Tibial artery (tissue), 4 donors: ENCODE measurements at regions not wholly inside any gene's neighbourhood (a gene's known extent, or its start where the extent isn't known, plus 50 kb on each side); places are given as distances from the start of the nearest gene placed in this dataset.
A peak's percentile ranks its signal among the peaks of the same experiment; 100 is the strongest.

Source experiments
- DNase-seq, 2 donors: peaks; one replicate each; pipeline ENCODE4 v3.0.0-alpha.2; 2019
- H3K27ac ChIP-seq, 2 donors: fragments of 200-600 bp; sonication (generic) in 1 of 2; 1 replicate in 1 of 2; 2 replicates in 1 of 2; pipeline ENCODE4 v1.5.1; 2018 to 2019; ENCODE audit warnings: mild to moderate bottlenecking in 1 of 2
- H3K27me3 ChIP-seq, 2 donors: fragments of 200-600 bp; sonication (generic) in 1 of 2; one replicate each; pipeline versions ENCODE4 v1.5.1 to v1.6.0; 2016 to 2019
- H3K36me3 ChIP-seq, 3 donors: fragments of 200-600 bp; sonication (generic) in 2 of 3; one replicate each; pipeline ENCODE4 v1.5.1; 2016 to 2019; ENCODE audit warnings: mild to moderate bottlenecking in 2 of 3
- H3K4me1 ChIP-seq, 4 donors: fragments of 200-600 bp; sonication (generic) in 2 of 4; 1 replicate in 3 of 4; 2 replicates in 1 of 4; pipeline ENCODE4 v1.5.1; 2016 to 2019
- H3K4me3 ChIP-seq, 2 donors: fragments of 200-600 bp; sonication (generic) in 1 of 2; 1 replicate in 1 of 2; 2 replicates in 1 of 2; pipeline ENCODE4 v1.5.1; 2018 to 2019; ENCODE audit warnings: mild to moderate bottlenecking in 2 of 2
- H3K9me3 ChIP-seq, 3 donors: fragments of 200-600 bp; sonication (generic) in 1 of 3; one replicate each; pipeline ENCODE4 v1.5.1; 2016 to 2019
- intact Hi-C: fragments of 100-400 bp; cut with DNase I; formaldehyde crosslinking; loops from one replicate; pipeline ENCODE4 v1.15.0; 2023; ENCODE audit warnings: low total_unique reads
- TF ChIP-seq, protein P1 (sequence below), 2 experiments: fragments of 200-600 bp in 1 of 2; fragments of 450-650 bp in 1 of 2; IDR thresholded peaks; one replicate each; pipeline ENCODE4 v1.5.1; 2017 to 2019; ENCODE audit warnings: antibody characterized with exemption in 2 of 2, mild to moderate bottlenecking in 1 of 2, moderate library complexity in 1 of 2

DNA sequence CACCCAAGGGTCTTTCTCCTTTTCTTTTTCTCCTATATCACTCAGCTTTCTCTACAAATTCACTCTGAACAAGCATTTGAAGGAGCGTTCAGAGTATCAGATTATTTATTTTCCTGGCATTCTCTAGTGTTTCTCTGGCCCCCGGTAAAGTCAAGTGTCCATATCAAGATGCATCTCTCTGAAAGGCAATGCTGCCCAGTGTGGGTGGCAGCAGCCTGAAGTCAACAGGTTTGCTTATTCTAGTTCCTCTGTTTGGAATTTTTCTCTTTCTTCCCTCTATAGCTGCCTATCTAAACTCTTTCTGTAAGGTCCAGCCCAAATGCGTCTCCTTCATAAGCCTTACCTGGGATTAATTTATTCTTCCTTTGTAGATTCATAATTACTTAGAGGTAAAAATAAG lies 526.2 kb upstream of the TNP1 start:
- Histone ChIP-seq H3K9me3 (peaks cover 0 to 4% (median 3%) of the 10 kb centered on the region in 3 donors), H3K27ac (peak overlapping the region in 1 of 2 donors; percentile 4), H3K27me3 (no peaks in the 10 kb centered on the region), H3K36me3 (no peaks in the 10 kb centered on the region), H3K4me3 (no peak overlapping the region), H3K4me1 (peaks cover 0 to 44% (median 12%) of the 10 kb centered on the region in 4 donors)
- no peak for DNase-seq
- intact Hi-C loops, result no loop called here
- TF ChIP-seq, protein P1, sequence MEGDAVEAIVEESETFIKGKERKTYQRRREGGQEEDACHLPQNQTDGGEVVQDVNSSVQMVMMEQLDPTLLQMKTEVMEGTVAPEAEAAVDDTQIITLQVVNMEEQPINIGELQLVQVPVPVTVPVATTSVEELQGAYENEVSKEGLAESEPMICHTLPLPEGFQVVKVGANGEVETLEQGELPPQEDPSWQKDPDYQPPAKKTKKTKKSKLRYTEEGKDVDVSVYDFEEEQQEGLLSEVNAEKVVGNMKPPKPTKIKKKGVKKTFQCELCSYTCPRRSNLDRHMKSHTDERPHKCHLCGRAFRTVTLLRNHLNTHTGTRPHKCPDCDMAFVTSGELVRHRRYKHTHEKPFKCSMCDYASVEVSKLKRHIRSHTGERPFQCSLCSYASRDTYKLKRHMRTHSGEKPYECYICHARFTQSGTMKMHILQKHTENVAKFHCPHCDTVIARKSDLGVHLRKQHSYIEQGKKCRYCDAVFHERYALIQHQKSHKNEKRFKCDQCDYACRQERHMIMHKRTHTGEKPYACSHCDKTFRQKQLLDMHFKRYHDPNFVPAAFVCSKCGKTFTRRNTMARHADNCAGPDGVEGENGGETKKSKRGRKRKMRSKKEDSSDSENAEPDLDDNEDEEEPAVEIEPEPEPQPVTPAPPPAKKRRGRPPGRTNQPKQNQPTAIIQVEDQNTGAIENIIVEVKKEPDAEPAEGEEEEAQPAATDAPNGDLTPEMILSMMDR (IDR thresholded peaks at IDR 0.05), result no peak

DNA sequence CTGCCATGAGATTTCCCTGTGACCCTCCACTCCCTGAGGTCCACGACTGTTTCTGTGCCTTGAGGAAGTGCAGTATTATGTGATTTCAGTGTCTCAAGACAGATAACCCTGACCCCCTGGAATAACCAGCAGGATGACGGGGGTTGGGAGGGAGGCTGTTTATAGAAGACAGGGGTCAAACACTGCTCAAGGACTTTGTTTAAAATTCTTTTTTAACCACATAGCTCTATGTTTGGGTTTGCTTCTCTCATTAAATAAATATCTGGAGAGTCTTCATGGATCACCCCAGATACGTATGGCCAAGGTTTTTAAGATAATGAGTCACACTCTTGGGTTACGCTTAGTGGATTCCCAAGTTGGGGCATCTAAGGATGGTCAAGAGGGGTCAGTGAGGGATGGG lies 523.8 kb upstream of the TNP1 start:
- TF ChIP-seq, protein P1 (IDR thresholded peaks at IDR 0.05), result no peak
- Histone ChIP-seq H3K4me3 (no peak overlapping the region), H3K27ac (peak overlapping the region; percentile 37 to 43), H3K27me3 (no peaks in the 10 kb centered on the region), H3K36me3 (no peaks in the 10 kb centered on the region), H3K9me3 (no peaks in the 10 kb centered on the region), H3K4me1 (peaks cover 0 to 44% (median 12%) of the 10 kb centered on the region in 4 donors)
- DNase-seq, result no peak
- intact Hi-C loops, result no loop called here

DNA sequence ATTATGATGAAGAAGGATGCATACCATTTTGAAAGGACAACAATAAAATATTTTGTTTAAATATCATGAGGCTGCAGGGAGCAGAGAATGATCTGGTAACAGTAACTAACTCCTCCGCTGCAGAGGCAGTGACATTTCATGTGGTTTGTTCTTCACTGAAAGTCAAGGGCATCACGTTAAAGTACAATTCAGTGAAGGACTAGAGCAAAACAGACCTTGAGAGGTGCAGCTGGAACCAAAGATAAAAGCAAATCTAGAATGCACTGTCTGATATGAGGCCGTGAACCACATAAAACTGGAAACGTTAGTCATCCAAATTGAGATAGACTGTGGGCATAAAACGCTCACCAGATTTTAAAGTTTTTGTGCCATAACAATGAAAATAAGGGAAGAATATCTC lies 522.9 kb upstream of the TNP1 start:
- Histone ChIP-seq H3K27ac (peak overlapping the region in 1 of 2 donors; percentile 13), H3K9me3 (no peaks in the 10 kb centered on the region), H3K4me3 (no peak overlapping the region), H3K36me3 (no peaks in the 10 kb centered on the region), H3K27me3 (no peaks in the 10 kb centered on the region), H3K4me1 (peaks cover 0 to 36% (median 8%) of the 10 kb centered on the region in 4 donors)
- TF ChIP-seq, protein P1 (IDR thresholded peaks at IDR 0.05), result no peak
- no peak for DNase-seq
- intact Hi-C loops, result no loop called here

DNA sequence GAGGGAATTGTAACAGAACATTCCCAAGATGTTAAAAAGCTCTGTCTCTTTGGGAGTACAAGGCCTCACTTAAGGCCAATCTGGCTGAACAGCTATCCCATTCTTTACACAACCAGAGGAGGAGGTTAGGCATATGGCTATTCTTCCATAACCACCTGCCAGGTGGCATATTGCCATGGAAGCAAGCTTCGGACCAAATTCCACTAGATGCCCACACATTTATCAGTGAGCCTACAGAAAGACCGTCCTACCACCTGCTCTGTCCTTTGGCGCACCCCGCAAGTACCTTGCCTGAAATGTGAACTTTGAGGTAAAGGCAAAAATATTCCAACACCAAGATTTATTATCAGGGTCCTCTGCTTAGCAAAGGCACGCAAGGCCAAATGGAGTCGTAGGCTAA lies 519.9 kb upstream of the TNP1 start:
- no peak overlapping the region for H3K27ac ChIP-seq
- H3K36me3 ChIP-seq, result no peaks in the 10 kb centered on the region
- no peaks in the 10 kb centered on the region for H3K27me3 ChIP-seq
- no peak for DNase-seq
- H3K4me1 ChIP-seq, result peaks cover 0 to 28% (median 5%) of the 10 kb centered on the region in 4 donors
- intact Hi-C loops, result no loop called here
- H3K4me3 ChIP-seq, result no peak overlapping the region
- TF ChIP-seq, protein P1 (IDR thresholded peaks at IDR 0.05), result no peak
- H3K9me3 ChIP-seq, result no peaks in the 10 kb centered on the region

- Histone ChIP-seq H3K9me3 (no peaks in the 10 kb centered on the region), H3K4me1 (peaks cover 0 to 51% (median 21%) of the 10 kb centered on the region in 4 donors), H3K27ac (peak overlapping the region in 1 of 2 donors; percentile 56), H3K27me3 (no peaks in the 10 kb centered on the region), H3K36me3 (no peaks in the 10 kb centered on the region), H3K4me3 (no peak overlapping the region)
- no peak for DNase-seq
- TF ChIP-seq, protein P1 (IDR thresholded peaks at IDR 0.05), result no peak
- intact Hi-C loops, result no loop called here
Measured at GRCh38 chr2:217372794-217373193, 512.9 kb upstream of the TNP1 start.

DNA sequence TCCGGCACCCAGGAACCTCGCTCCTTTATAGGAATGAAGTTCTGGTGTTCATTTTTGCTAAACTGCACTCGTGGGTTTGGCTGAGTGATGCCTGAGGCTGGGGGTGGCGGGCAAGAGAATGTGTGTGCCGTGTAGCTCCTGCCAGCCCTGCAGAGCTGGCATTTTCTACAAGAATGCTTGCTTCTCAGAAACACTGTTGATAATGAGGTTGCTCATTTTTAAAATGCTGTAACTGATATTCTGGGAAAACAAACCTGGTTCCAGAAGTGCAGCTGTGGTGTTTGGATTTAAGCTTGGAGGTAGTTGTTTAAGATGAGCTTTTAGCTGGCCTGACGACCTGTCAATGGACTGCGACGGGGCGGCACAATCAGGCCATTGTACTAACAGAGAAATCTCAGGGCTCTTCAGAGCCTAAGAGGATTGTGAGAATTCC lies 511.9 kb upstream of the TNP1 start:
- no peak overlapping the region for H3K4me3 ChIP-seq
- H3K9me3 ChIP-seq, result no peaks in the 10 kb centered on the region
- intact Hi-C loops, result no loop called here
- no peaks in the 10 kb centered on the region for H3K27me3 ChIP-seq
- peaks cover 0 to 51% (median 21%) of the 10 kb centered on the region in 4 donors for H3K4me1 ChIP-seq
- peak in 1 of 2 donors; percentile 78 for DNase-seq
- no peaks in the 10 kb centered on the region for H3K36me3 ChIP-seq
- H3K27ac ChIP-seq, result peak overlapping the region; percentile 51 to 56
- TF ChIP-seq, protein P1 (IDR thresholded peaks at IDR 0.05), result no peak
